A673 (cell line): ENCODE measurements at regions not wholly inside any gene's neighbourhood (a gene's known extent, or its start where the extent isn't known, plus 50 kb on each side); places are given as distances from the start of the nearest gene placed in this dataset.

Source experiments
- BruUV-seq: library from RNA; stranded (reverse); fragments of 400-500 nt; replicated peaks from 2 replicates; lab custom pipeline; 2021; lab: Mats Ljungman, UMichigan
- CTCF ChIA-PET: fragments of 300-600 bp; sonication (Branson Sonifier 250); formaldehyde crosslinking; loops from one replicate; lab custom pipeline; 2022; ENCODE audit warnings: antibody characterized with exemption; lab: Charles Lee
- POLR2A ChIA-PET: fragments of 300-600 bp; sonication (Branson Sonifier 250); formaldehyde crosslinking; loops from one replicate; lab custom pipeline; 2022; ENCODE audit warnings: antibody characterized with exemption; ENCODE audit not compliant: low non-redundant PET; lab: Charles Lee
- DNase-seq: peaks from one replicate; pipeline ENCODE4 v3.0.0-alpha.2; 2015; ENCODE audit warnings: low spot score
- H3K27ac ChIP-seq: fragments of 200-600 bp; sonication (generic); 2 replicates; pipeline ENCODE4 v1.5.1; 2016; ENCODE audit warnings: mixed run types, low read depth, mild to moderate bottlenecking, mixed read lengths, antibody characterized with exemption, low read length; ENCODE audit not compliant: poor library complexity, severe bottlenecking
- H3K27me3 ChIP-seq: fragments of 200-600 bp; sonication (generic); replicated peaks from 2 replicates; pipeline ENCODE4 v1.6.1; 2017; ENCODE audit warnings: mixed run types, low read depth, mild to moderate bottlenecking, mixed read lengths, antibody characterized with exemption, low read length; ENCODE audit not compliant: insufficient read depth, poor library complexity
- H3K36me3 ChIP-seq: fragments of 200-600 bp; sonication (generic); 2 replicates; pipeline ENCODE4 v1.6.1; 2016; ENCODE audit warnings: mixed run types, mild to moderate bottlenecking, mixed read lengths, antibody characterized with exemption, low read length; ENCODE audit not compliant: insufficient read depth, poor library complexity, severe bottlenecking
- H3K4me1 ChIP-seq: fragments of 200-600 bp; sonication (generic); 2 replicates; pipeline ENCODE4 v1.6.1; 2017; ENCODE audit warnings: mixed run types, mild to moderate bottlenecking, mixed read lengths, antibody characterized with exemption, low read length; ENCODE audit not compliant: insufficient read depth, poor library complexity, severe bottlenecking
- H3K4me3 ChIP-seq: fragments of 200-600 bp; sonication (generic); 2 replicates; pipeline ENCODE4 v1.5.1; 2016; ENCODE audit warnings: low read depth, mixed run types, mild to moderate bottlenecking, mixed read lengths, low read length; ENCODE audit not compliant: poor library complexity, severe bottlenecking
- H3K9me3 ChIP-seq: fragments of 200-600 bp; sonication (generic); 2 replicates; pipeline ENCODE4 v1.6.1; 2016; ENCODE audit warnings: mixed run types, low read depth, mild to moderate bottlenecking, mixed read lengths, antibody characterized with exemption, low read length; ENCODE audit not compliant: poor library complexity, severe bottlenecking
- EZH2 ChIP-seq: fragments of 200-600 bp; sonication (generic); IDR thresholded peaks from 2 replicates; pipeline ENCODE4 v1.6.1; 2017; ENCODE audit warnings: borderline replicate concordance, low read depth, mild to moderate bottlenecking, mixed read lengths, antibody characterized with exemption, low read length; ENCODE audit not compliant: poor library complexity, severe bottlenecking
- intact Hi-C: fragments of 100-400 bp; cut with micrococcal nuclease; formaldehyde crosslinking; loops from one replicate; pipeline ENCODE4 v1.10.0; 2022; ENCODE audit not compliant: unreplicated experiment
- TF ChIP-seq, protein P1 (sequence below): fragments of 300-800, 200-600 bp; sonication (generic); conservative IDR thresholded peaks from 2 replicates; pipeline ENCODE4 v1.5.1; 2017; ENCODE audit warnings: low read depth, mild to moderate bottlenecking, antibody characterized with exemption, low read length, moderate library complexity, mixed read lengths

DNA sequence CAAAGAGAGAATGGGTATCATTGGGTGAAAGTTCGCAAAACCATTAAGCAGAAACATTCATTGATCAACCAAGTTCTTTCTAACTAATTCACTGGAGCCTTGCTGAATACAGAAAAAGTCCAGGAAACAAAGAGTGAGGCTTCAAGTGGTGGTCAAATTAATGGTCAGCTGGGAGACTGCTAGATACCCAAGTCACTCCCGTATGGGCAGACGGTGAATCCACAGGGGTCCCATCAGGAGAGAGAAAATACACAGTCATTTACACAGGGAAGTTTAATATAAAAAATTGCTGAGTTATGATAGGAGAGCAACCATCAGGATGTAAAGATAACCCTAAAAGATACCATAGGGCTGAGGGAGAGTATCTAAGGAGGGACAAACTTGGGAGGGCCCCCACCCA, 198.7 kb upstream of the DTNBP1 start:
- no peaks in the 10 kb centered on the region for H3K36me3 ChIP-seq
- no peaks in the 10 kb centered on the region for H3K9me3 ChIP-seq
- no peak for DNase-seq
- intact Hi-C loops: no loop called here
- POLR2A ChIA-PET: no interaction called here
- CTCF ChIA-PET: no interaction called here
- no TSS peak for BruUV-seq
- no peak overlapping the region for H3K27ac ChIP-seq
- TF ChIP-seq EZH2: no peak
- H3K4me1 ChIP-seq: no peaks in the 10 kb centered on the region
- H3K27me3 ChIP-seq: no peaks in the 10 kb centered on the region
- no peak overlapping the region for H3K4me3 ChIP-seq

DNA sequence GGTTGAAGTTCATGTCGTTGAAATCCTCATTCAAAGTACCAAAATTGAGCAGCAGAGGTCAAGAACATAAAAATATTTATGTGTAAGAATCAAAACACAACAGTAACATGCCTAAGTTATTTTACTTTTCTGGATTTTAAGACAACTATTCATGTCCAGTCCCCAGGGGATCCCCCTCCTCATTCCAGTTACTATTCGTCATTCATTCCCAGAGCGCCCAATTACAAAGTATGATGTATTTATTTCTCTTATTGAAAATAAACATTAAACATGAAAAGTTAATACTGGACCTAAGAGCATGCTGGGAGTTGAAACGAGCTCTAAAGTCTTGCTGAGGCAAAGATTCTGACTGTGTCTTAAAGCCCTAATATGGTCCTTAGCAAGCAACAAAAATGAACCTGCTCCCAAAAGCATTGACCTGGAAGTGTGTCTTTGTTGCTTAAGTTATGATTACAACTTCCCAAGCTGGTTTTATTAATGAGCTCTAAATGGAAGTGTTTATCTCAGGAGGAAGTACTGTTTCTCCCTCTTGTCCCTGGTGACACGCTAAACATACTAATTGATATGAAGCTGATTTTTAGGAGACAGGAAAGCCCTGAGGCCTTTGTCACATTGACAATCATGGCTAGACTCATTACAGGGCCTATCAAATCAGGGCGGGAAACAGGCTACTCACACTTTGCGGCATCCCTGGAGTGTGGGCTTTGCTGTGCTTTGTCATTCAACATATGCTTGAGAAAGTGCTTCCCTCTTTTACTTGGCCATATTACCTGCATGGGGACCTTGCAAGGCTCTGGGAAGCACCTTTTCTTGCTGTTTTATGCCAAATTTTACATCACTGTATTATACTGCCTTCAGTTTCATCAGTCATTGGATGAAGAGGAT, 192.2 kb upstream of the DTNBP1 start:
- no peak overlapping the region for H3K27ac ChIP-seq
- CTCF ChIA-PET: no interaction called here

DNA sequence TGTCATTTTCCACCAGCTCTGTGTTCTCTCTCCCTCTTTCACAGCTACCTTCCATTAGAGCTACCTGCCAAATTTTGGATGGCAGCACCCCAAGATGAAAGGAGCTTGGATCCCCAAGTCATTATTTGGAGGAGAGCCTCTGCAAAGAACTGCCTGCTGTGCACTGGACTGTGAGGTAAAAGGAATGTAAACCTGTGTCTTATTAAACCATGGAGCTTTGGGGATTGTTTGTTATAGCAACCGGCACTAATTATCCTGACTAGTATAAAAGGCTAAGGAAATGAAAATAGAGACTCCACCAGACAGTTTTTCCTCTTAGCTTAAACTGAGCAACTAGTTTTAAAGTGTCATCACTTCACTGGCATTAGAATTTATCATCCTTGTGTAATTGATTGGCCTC, 191.6 kb upstream of the DTNBP1 start:
- POLR2A ChIA-PET: no interaction called here
- intact Hi-C loops: no loop called here
- Histone ChIP-seq H3K36me3 (no peaks in the 10 kb centered on the region), H3K4me1 (no peaks in the 10 kb centered on the region), H3K4me3 (no peak overlapping the region), H3K27me3 (no peaks in the 10 kb centered on the region), H3K9me3 (no peaks in the 10 kb centered on the region), H3K27ac (no peak overlapping the region)
- BruUV-seq: no TSS peak
- no peak for DNase-seq
- TF ChIP-seq EZH2: no peak
- TF ChIP-seq, protein P1, sequence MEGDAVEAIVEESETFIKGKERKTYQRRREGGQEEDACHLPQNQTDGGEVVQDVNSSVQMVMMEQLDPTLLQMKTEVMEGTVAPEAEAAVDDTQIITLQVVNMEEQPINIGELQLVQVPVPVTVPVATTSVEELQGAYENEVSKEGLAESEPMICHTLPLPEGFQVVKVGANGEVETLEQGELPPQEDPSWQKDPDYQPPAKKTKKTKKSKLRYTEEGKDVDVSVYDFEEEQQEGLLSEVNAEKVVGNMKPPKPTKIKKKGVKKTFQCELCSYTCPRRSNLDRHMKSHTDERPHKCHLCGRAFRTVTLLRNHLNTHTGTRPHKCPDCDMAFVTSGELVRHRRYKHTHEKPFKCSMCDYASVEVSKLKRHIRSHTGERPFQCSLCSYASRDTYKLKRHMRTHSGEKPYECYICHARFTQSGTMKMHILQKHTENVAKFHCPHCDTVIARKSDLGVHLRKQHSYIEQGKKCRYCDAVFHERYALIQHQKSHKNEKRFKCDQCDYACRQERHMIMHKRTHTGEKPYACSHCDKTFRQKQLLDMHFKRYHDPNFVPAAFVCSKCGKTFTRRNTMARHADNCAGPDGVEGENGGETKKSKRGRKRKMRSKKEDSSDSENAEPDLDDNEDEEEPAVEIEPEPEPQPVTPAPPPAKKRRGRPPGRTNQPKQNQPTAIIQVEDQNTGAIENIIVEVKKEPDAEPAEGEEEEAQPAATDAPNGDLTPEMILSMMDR: no peak
- CTCF ChIA-PET: no interaction called here

More for the DNA sequence above, 192.2 kb upstream of the DTNBP1 start:
- no peaks in the 10 kb centered on the region for H3K36me3 ChIP-seq
- no TSS peak for BruUV-seq
- POLR2A ChIA-PET: no interaction called here
- no peaks in the 10 kb centered on the region for H3K4me1 ChIP-seq
- no peaks in the 10 kb centered on the region for H3K9me3 ChIP-seq
- no peak for TF ChIP-seq EZH2
- TF ChIP-seq, protein P1: no peak
- H3K27me3 ChIP-seq: no peaks in the 10 kb centered on the region
- DNase-seq: no peak
- intact Hi-C loops: no loop called here
- H3K4me3 ChIP-seq: no peak overlapping the region
